ENCODE measurements at regions not wholly inside any gene's neighbourhood (a gene's known extent, or its start where the extent isn't known, plus 50 kb on each side); places are given as distances from the start of the nearest gene placed in this dataset.
"Not testable (repeated sequence)": the region's sequence is repeated elsewhere in the genome, so short reads cannot be mapped to it uniquely, and the experiment has no call there.

DNA sequence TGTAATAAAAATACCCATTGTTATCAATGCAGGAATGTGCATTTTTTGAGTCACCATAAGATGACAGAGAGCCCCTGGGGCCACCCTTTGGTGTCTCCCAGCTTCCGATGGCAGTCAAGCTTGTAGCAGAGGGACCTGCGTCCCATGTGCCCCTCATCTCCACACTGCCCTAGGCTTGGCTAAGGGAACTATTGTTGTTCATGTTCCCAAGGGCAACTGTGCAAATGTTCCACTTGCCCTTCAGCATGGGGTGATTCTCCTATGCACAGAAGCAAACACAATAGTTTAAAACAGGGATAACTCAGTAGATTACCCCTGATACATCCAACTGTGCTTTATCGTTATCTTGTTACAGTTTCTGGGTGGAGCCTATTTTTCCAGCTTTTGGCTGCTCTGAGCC is 342.0 kb downstream of the CNTNAP3B start:
- not testable (repeated sequence) for TF ChIP-seq EZH2 (IDR thresholded peaks at IDR 0.05; ENCODE audit: low read length)
- TF ChIP-seq, protein P1, sequence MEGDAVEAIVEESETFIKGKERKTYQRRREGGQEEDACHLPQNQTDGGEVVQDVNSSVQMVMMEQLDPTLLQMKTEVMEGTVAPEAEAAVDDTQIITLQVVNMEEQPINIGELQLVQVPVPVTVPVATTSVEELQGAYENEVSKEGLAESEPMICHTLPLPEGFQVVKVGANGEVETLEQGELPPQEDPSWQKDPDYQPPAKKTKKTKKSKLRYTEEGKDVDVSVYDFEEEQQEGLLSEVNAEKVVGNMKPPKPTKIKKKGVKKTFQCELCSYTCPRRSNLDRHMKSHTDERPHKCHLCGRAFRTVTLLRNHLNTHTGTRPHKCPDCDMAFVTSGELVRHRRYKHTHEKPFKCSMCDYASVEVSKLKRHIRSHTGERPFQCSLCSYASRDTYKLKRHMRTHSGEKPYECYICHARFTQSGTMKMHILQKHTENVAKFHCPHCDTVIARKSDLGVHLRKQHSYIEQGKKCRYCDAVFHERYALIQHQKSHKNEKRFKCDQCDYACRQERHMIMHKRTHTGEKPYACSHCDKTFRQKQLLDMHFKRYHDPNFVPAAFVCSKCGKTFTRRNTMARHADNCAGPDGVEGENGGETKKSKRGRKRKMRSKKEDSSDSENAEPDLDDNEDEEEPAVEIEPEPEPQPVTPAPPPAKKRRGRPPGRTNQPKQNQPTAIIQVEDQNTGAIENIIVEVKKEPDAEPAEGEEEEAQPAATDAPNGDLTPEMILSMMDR (optimal IDR thresholded peaks at IDR 0.05 in 1 of 3, IDR thresholded peaks at IDR 0.05 in 1 of 3, conservative IDR thresholded peaks at IDR 0.05 in 1 of 3; ENCODE audit: extremely low read depth in 1 of 3, insufficient read depth in 2 of 3, low read length in 3 of 3): not testable (repeated sequence)
